ENCODE measurements at regions not wholly inside any gene's neighbourhood (a gene's known extent, or its start where the extent isn't known, plus 50 kb on each side); places are given as distances from the start of the nearest gene placed in this dataset.

DNA sequence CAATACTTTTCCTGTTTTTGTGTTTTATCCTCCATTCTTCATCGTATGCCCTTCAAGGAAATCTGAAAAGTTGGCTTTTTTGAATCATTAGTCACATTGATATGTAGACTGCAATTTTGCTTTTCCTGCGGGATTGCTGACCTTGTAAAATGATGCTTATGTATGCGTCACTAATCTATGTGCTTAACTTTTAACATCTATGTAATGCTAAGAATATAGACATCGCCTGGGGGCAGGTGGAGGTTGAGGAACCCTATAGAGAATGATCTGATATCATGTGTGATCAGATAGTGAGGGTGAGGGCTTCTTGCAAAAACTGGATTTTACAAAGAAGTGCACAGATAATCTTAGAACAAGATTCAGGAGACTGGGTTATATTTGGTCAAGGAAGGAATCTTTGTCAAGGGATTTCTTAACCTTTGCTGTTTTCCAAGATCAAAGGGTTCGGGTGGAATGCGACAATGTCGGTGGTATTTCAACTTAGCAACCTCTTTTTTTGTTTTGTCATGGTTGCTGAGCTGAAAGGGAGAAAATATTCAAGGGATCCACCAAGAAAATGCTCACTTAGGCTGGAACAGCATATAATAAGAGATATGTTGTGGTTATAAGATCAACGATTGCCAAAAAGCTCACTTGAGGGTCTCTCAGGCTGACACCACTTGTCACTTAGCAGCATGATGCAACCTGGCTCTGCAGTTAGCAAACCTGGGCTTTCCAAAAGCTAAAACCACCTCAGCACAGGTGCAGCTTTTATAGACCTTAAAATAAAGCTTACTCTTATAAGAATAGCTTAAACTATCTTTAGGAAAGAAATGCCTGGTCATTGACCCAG is 70.6 kb upstream of the PUDP start:
- no peaks in the 10 kb centered on the region for H3K9me3 Mint-ChIP-seq
- no peak overlapping the region for H3K27ac Mint-ChIP-seq
- no peak for DNase-seq (ENCODE audit: low spot score)
- H3K27me3 Mint-ChIP-seq (ENCODE audit: low read depth) = no peaks in the 10 kb centered on the region
- H3K36me3 Mint-ChIP-seq (ENCODE audit: low read depth) = no peaks in the 10 kb centered on the region
- H3K4me1 Mint-ChIP-seq (ENCODE audit: low read depth) = no peaks in the 10 kb centered on the region
- H3K4me3 Mint-ChIP-seq = no peak overlapping the region

DNA sequence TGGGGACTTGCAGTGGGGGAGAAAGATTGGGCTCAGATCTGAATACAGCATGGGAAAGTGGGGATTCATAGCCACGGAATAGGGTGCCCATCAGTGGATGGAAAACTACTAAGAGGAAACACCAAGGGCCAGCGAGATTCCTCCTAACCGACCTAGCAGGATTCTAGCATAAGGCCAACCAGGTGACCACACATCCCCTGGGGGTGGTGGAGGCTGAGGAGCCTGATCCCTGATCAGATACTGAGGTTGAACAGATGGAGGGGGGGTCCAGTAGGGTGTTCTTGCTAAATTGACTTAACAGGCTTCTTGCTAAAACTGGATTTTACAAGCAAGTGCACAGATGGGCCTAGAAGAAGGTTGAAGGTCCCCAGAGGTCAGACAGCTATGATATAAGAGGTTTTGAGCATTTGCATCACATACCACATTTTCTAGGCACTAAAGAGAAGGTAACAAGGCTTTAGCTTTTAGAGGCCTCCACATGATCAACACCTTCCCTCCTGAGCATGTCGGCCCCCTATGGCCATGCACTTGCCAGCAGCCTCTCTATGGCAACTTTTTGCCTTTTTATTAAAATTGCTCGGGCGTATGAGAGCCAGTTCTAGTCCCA is 69.1 kb upstream of the PUDP start:
- Mint-ChIP-seq H3K36me3 (ENCODE audit: low read depth) (no peaks in the 10 kb centered on the region), H3K4me3 (no peak overlapping the region), H3K9me3 (no peaks in the 10 kb centered on the region), H3K4me1 (ENCODE audit: low read depth) (no peaks in the 10 kb centered on the region), H3K27me3 (ENCODE audit: low read depth) (no peaks in the 10 kb centered on the region), H3K27ac (no peak overlapping the region)
- DNase-seq (ENCODE audit: low spot score) = no peak

DNA sequence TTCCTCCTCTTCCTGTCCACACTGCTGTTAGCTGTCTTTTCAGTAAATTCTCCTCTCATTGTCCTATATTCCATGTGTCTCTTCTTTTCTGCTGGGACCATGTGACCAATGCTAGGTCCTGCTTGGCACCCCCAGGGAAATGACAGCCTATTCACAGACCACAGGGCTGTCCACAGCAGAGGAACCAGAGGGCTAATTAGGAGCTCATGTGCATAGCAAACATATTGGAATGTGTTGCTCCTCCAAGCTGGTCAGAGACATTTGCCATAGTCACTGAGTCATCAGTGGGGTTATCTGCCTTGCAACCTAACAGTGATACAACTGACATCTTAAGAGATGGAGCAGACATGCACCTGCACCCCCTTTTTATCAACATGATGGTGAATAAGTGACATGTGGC is 67.9 kb upstream of the PUDP start:
- DNase-seq (ENCODE audit: low spot score) = no peak
- Mint-ChIP-seq H3K27ac (no peak overlapping the region), H3K9me3 (no peaks in the 10 kb centered on the region), H3K4me3 (no peak overlapping the region), H3K27me3 (ENCODE audit: low read depth) (no peaks in the 10 kb centered on the region), H3K4me1 (ENCODE audit: low read depth) (no peaks in the 10 kb centered on the region), H3K36me3 (ENCODE audit: low read depth) (no peaks in the 10 kb centered on the region)

DNA sequence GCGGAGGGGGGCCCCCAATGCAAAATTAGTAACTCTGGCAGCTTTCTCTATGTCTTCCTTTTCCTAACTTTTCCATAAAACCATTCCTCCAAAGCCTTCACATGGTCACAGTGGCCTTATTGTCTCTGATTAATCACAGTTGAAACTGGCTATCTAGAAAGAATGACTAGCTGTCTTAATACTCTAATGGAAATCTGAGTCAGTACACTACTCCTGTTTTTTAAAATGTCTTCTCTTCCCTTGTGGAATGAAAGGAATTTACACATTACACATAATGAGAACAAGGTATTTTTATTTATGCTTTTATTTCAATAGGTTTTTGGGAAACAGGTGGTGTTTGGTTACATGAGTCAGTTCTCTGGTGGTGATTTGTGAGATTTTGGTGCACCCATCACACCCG is 66.3 kb upstream of the PUDP start:
- DNase-seq (ENCODE audit: low spot score) = no peak
- Mint-ChIP-seq H3K27ac (no peak overlapping the region), H3K9me3 (no peaks in the 10 kb centered on the region), H3K27me3 (ENCODE audit: low read depth) (no peaks in the 10 kb centered on the region), H3K36me3 (ENCODE audit: low read depth) (no peaks in the 10 kb centered on the region), H3K4me3 (no peak overlapping the region), H3K4me1 (ENCODE audit: low read depth) (no peaks in the 10 kb centered on the region)

DNA sequence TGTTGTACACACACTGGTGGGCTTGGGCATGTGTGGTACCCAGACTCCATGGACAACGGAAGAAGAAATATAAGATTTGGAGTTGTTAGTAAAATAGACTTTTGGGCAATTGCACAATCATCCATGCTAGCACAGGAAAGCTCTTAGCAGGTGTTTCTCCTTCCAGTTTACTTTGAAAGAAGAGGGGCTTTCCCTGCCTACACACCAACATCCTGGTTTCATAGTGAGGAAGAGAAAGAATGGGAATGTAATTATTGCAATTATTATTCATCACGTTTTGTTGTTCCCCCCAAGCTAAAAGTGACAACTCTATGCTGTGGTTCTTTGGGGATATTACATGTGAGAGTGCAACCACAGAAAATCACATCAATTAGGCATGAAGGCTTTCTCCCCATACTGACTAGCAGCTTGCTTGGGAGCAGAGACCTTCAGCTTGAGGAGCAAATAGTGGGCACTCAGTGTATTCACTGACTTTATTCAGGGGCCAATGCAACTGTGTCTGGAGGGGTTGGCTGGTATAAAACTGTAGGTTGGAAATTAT is 57.2 kb upstream of the PUDP start:
- Mint-ChIP-seq H3K36me3 (ENCODE audit: low read depth) (no peaks in the 10 kb centered on the region), H3K9me3 (no peaks in the 10 kb centered on the region), H3K27ac (no peak overlapping the region), H3K4me1 (ENCODE audit: low read depth) (no peaks in the 10 kb centered on the region), H3K4me3 (no peak overlapping the region), H3K27me3 (ENCODE audit: low read depth) (no peaks in the 10 kb centered on the region)
- DNase-seq (ENCODE audit: low spot score) = no peak

DNA sequence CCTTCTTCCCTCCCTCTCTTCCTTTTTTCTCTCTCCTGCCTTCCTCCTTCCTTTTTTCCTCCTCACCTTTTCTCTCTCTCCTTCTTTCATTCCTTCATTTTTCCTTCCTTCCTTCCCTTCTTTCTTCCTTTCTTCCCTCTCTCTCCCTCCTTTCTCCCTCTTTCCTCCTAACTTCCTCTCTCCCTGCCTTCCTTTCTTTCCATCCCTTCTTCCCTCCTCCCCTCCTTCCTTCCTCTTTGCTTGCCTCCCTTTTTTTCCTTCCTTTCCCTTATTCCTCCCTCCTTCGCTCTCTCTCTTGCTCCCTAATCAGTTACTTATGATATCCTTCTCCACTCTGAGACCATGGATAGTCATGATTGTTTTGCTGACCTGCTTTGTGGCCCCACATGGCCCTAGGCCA is 56.7 kb upstream of the PUDP start:
- no peak for DNase-seq (ENCODE audit: low spot score)
- no peaks in the 10 kb centered on the region for H3K36me3 Mint-ChIP-seq (ENCODE audit: low read depth)
- H3K9me3 Mint-ChIP-seq = no peaks in the 10 kb centered on the region
- H3K4me1 Mint-ChIP-seq (ENCODE audit: low read depth) = no peaks in the 10 kb centered on the region
- H3K27ac Mint-ChIP-seq = no peak overlapping the region
- no peaks in the 10 kb centered on the region for H3K27me3 Mint-ChIP-seq (ENCODE audit: low read depth)
- no peak overlapping the region for H3K4me3 Mint-ChIP-seq

DNA sequence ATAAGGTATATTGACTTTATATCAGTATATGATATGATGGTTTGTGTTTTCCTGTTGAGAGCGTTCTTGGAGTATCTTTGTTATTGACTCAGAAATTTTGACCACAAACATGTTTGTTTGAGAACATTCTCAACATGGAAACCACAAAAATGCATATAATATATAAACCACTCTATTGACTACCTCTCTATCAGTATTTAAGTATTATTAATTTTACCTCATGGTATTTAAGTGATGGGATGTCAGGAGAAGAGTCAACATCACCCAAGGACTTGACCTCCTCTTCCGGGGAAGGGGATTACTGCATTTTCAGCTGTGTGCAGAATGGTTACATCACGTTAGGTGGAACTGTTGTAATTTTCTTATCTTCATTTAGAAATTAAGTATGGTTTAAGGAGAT is 54.3 kb upstream of the PUDP start:
- no peaks in the 10 kb centered on the region for H3K9me3 Mint-ChIP-seq
- no peak overlapping the region for H3K27ac Mint-ChIP-seq
- no peak overlapping the region for H3K4me3 Mint-ChIP-seq
- no peak for DNase-seq (ENCODE audit: low spot score)
- no peaks in the 10 kb centered on the region for H3K4me1 Mint-ChIP-seq (ENCODE audit: low read depth)
- H3K36me3 Mint-ChIP-seq (ENCODE audit: low read depth) = no peaks in the 10 kb centered on the region
- no peaks in the 10 kb centered on the region for H3K27me3 Mint-ChIP-seq (ENCODE audit: low read depth)

DNA sequence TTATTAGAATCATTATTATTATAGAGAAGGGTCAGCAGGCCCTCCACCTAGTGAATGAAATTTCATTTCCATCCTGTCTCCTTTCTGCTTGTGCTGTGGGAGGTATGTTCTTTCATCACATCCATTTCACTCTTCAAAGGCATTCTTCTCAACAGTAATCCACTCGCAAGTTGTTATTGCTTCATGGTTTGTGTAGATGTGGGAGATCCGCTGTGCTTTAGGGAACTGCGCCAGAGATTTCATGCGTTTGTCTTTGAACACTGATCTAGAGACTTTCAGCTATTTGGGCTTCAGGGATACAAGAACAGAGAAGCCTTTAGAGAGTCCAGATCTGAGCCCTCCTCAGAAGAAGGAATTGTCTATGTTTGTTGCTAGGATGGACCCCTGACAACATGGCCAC is 53.5 kb upstream of the PUDP start:
- Mint-ChIP-seq H3K27ac (no peak overlapping the region), H3K9me3 (no peaks in the 10 kb centered on the region), H3K27me3 (ENCODE audit: low read depth) (no peaks in the 10 kb centered on the region), H3K4me3 (no peak overlapping the region), H3K4me1 (ENCODE audit: low read depth) (no peaks in the 10 kb centered on the region), H3K36me3 (ENCODE audit: low read depth) (no peaks in the 10 kb centered on the region)
- DNase-seq (ENCODE audit: low spot score) = no peak

DNA sequence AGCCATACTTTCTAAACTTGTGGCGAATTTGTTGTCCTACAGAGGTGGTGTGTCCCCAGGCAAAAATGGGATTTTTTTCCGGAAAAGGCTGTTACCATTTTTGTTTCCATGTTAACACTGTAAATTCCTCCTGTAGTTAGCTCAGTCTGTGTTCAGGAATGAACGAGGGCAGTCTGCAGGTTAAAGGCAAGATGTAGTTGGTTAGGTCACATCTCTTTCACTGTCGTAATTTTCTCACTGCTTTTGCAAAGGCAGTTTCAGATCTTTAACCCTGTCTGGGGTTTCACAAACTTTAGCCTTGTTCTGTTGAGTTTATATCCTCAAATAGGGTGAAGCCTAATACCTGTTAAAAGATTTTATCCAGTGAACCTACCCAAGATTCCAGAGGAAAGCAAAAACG is 50.5 kb upstream of the PUDP start:
- DNase-seq (ENCODE audit: low spot score) = no peak
- H3K27me3 Mint-ChIP-seq (ENCODE audit: low read depth) = no peaks in the 10 kb centered on the region
- H3K9me3 Mint-ChIP-seq = no peaks in the 10 kb centered on the region
- H3K4me3 Mint-ChIP-seq = no peak overlapping the region
- H3K4me1 Mint-ChIP-seq (ENCODE audit: low read depth) = no peaks in the 10 kb centered on the region
- H3K27ac Mint-ChIP-seq = no peak overlapping the region
- H3K36me3 Mint-ChIP-seq (ENCODE audit: low read depth) = no peaks in the 10 kb centered on the region

Data from T-helper 2 cell treated with Interferon-gamma antibody and Interleukin-4, amounts not matched to agents 5 μg/mL and 100 μg/mL, for 36 hours (primary cell).